K562 (cell line): ENCODE measurements at regions not wholly inside any gene's neighbourhood (a gene's known extent, or its start where the extent isn't known, plus 50 kb on each side); places are given as distances from the start of the nearest gene placed in this dataset.

ENCODE experiments used
- ATAC-seq: fragments of 200-7000 bp; cut with Tn5 transposase; 3 replicates; pipeline ENCODE4 v1.9.1; 2020; ENCODE audit warnings: moderate library complexity
- BruUV-seq: library from RNA; stranded (reverse); fragments of 400-500 nt; replicated peaks from 2 replicates; lab custom pipeline; 2021; lab: Mats Ljungman, UMichigan
- CTCF ChIA-PET: fragments of 300-600 bp; formaldehyde crosslinking; extraction: SDS; loops from one replicate; lab custom pipeline; 2021; ENCODE audit warnings: low intra/inter-chr PET ratio; lab: Yijun Ruan, JAX
- POLR2A ChIA-PET: fragments of 300-600, 350-650 bp; sonication (Branson Sonifier 250); formaldehyde crosslinking; extraction: SDS; loops from one replicate; lab custom pipeline; 2021; ENCODE audit warnings: antibody characterized with exemption, inconsistent platforms; lab: Yijun Ruan, JAX
- DNase-seq, 4 experiments: peaks; one replicate each; pipeline versions ENCODE4 v3.0.0 to v3.0.0-alpha.2; 2011 to 2018; ENCODE audit warnings: low spot score in 3 of 4, mixed read lengths in 3 of 4; ENCODE audit errors: extremely low read depth in 1 of 4
- FAIRE-seq: peaks from 2 replicates; lab custom pipeline; 2011; peaks lifted over from hg19 to GRCh38; lab: Jason Lieb, UNC
- H2AFZ ChIP-seq: 2 replicates; pipeline ENCODE4 v1.6.0; 2011; ENCODE audit warnings: low read depth, low read length, control low read depth, inconsistent platforms
- H3K27ac ChIP-seq: fragments of 200-600 bp; 3 replicates; pipeline ENCODE4 v1.8.0; 2011; ENCODE audit warnings: low read depth, mild to moderate bottlenecking, control low read depth, inconsistent platforms, low read length, moderate library complexity, mixed read lengths; ENCODE audit errors: extremely low read depth
- H3K27me3 ChIP-seq, 2 experiments: fragments of 300-600 bp in 1 of 2; 2 replicates in 1 of 2; 3 replicates in 1 of 2; pipeline versions ENCODE4 v1.6.0 to v1.8.0; 2011; ENCODE audit warnings: inconsistent platforms in 2 of 2, low read length in 2 of 2, mild to moderate bottlenecking in 1 of 2, mixed read lengths in 1 of 2, moderate library complexity in 1 of 2; ENCODE audit not compliant: control insufficient read depth in 2 of 2, insufficient read depth in 2 of 2
- H3K36me3 ChIP-seq: fragments of 300-600 bp; 3 replicates; pipeline ENCODE4 v1.8.0; 2011; ENCODE audit warnings: mild to moderate bottlenecking, low read length, inconsistent platforms; ENCODE audit not compliant: control insufficient read depth, insufficient read depth
- H3K4me1 ChIP-seq, 2 experiments: fragments of 200-600 bp in 1 of 2; replicated peaks in 1 of 2; 2 replicates in 1 of 2; 3 replicates in 1 of 2; pipeline versions ENCODE4 v1.5.1 to v1.8.0; 2011; ENCODE audit warnings: inconsistent platforms in 2 of 2, low read length in 2 of 2, mild to moderate bottlenecking in 1 of 2, mixed read lengths in 1 of 2, moderate library complexity in 1 of 2; ENCODE audit not compliant: control insufficient read depth in 2 of 2, insufficient read depth in 2 of 2
- H3K4me2 ChIP-seq: 2 replicates; pipeline ENCODE4 v1.6.1; 2011; ENCODE audit warnings: low read length, control low read depth, inconsistent platforms, mixed read lengths; ENCODE audit not compliant: insufficient read depth
- H3K4me3 ChIP-seq: fragments of 200-600 bp; sonication (generic), shearing (Covaris generic); 2 replicates; pipeline ENCODE4 v1.5.1; 2016; ENCODE audit warnings: control low read depth, inconsistent platforms
- H3K79me2 ChIP-seq: fragments of 200-600 bp; 3 replicates; pipeline ENCODE4 v1.8.0; 2011; ENCODE audit warnings: low read length, inconsistent platforms; ENCODE audit not compliant: control insufficient read depth, insufficient read depth
- H3K9ac ChIP-seq, 2 experiments: 2 replicates each; pipeline versions ENCODE4 v1.6.0 to v1.6.1; 2011; ENCODE audit warnings: low read depth in 2 of 2, low read length in 2 of 2, control low read depth in 1 of 2, inconsistent platforms in 1 of 2, mild to moderate bottlenecking in 1 of 2, mixed read lengths in 1 of 2; ENCODE audit not compliant: insufficient read depth in 1 of 2
- H3K9me1 ChIP-seq: one replicate; pipeline ENCODE4 v1.6.0; 2011; ENCODE audit warnings: inconsistent platforms, mild to moderate bottlenecking, low read length, moderate library complexity; ENCODE audit not compliant: control insufficient read depth, insufficient read depth
- H3K9me3 ChIP-seq: replicated peaks from 2 replicates; pipeline ENCODE4 v1.5.1; 2011; ENCODE audit warnings: low read depth, low read length, inconsistent platforms; ENCODE audit not compliant: control insufficient read depth, insufficient read depth
- H4K20me1 ChIP-seq: replicated peaks from 2 replicates; pipeline ENCODE4 v1.6.1; 2011; ENCODE audit warnings: low read length, inconsistent platforms, mixed read lengths; ENCODE audit not compliant: control insufficient read depth, insufficient read depth
- EP300 ChIP-seq: IDR thresholded peaks from 2 replicates; pipeline ENCODE4 v1.6.1; 2012; ENCODE audit warnings: low read length, improper control_type of control experiment
- LARP7 ChIP-seq: fragments of 450-650 bp; IDR thresholded peaks from 2 replicates; pipeline ENCODE4 v1.6.1; 2016
- LEF1 ChIP-seq: fragments of 450-650 bp; IDR thresholded peaks from 2 replicates; pipeline ENCODE4 v1.6.1; 2016; ENCODE audit warnings: mild to moderate bottlenecking
- MCM3 ChIP-seq: fragments of 450-650 bp; IDR thresholded peaks from 2 replicates; pipeline ENCODE4 v1.6.1; 2016
- MTA1 ChIP-seq: fragments of 450-650 bp; IDR thresholded peaks from 2 replicates; pipeline ENCODE4 v1.6.1; 2017; ENCODE audit warnings: borderline replicate concordance
- NCOA2 ChIP-seq, 2 experiments: fragments of 450-650 bp; IDR thresholded peaks; 2 replicates each; pipeline ENCODE4 v1.6.1; 2018; ENCODE audit warnings: mild to moderate bottlenecking in 2 of 2, moderate library complexity in 1 of 2; ENCODE audit not compliant: partially characterized antibody in 2 of 2
- PML ChIP-seq: IDR thresholded peaks from 2 replicates; pipeline ENCODE4 v1.6.1; 2012; ENCODE audit warnings: low read length, inconsistent platforms
- PTTG1 ChIP-seq: fragments of 450-650 bp; IDR thresholded peaks from 2 replicates; pipeline ENCODE4 v1.6.1; 2016; ENCODE audit warnings: low read depth, mild to moderate bottlenecking, missing genetic modification characterization, missing compliant biosample characterization
- RBM15 ChIP-seq: fragments of 200-400 bp; formaldehyde crosslinking; IDR thresholded peaks from 2 replicates; pipeline ENCODE4 v1.6.1; 2018; ENCODE audit warnings: mild to moderate bottlenecking, low read length, moderate library complexity; ENCODE audit not compliant: insufficient read depth
- RCOR1 ChIP-seq, 2 experiments: IDR thresholded peaks; 2 replicates each; pipeline ENCODE4 v1.6.1; 2012; ENCODE audit warnings: low read depth in 2 of 2, low read length in 2 of 2, borderline replicate concordance in 1 of 2, improper control_type of control experiment in 1 of 2
- RFX7 ChIP-seq: fragments of 250-450 bp; sonication (Bioruptor Pico); IDR thresholded peaks from 2 replicates; pipeline ENCODE4 v1.5.1; 2021; ENCODE audit warnings: mild to moderate bottlenecking
- SMARCA5 ChIP-seq: fragments of 450-650 bp; IDR thresholded peaks from 2 replicates; pipeline ENCODE4 v1.6.1; 2016
- TOE1 ChIP-seq, 2 experiments: fragments of 450-650 bp in 1 of 2; sonication (generic) in 1 of 2; formaldehyde crosslinking in 1 of 2; IDR thresholded peaks; 2 replicates each; pipeline versions ENCODE4 v1.7.1 to v1.8.0; 2016 to 2022; ENCODE audit warnings: borderline replicate concordance in 2 of 2, mild to moderate bottlenecking in 2 of 2, antibody characterized with exemption in 1 of 2, inconsistent platforms in 1 of 2, low read depth in 1 of 2, missing genetic modification reagents in 1 of 2, moderate library complexity in 1 of 2
- ZBED1 ChIP-seq: IDR thresholded peaks from 2 replicates; pipeline ENCODE4 v1.6.1; 2014
- ZNF707 ChIP-seq: fragments of 250-450 bp; sonication (Bioruptor Pico); conservative IDR thresholded peaks from 2 replicates; pipeline ENCODE4 v1.8.0; 2022; ENCODE audit warnings: inconsistent platforms, mild to moderate bottlenecking, moderate library complexity
- WGBS: fragments of 100-300 bp; shearing (Covaris generic); methylation state at CpG from one replicate; pipeline ENCODE4 v1.1.6; 2016; ENCODE audit warnings: low coverage, mixed read lengths; ENCODE audit not compliant: insufficient coverage; ENCODE audit errors: missing lambda C conversion rate; 5-methylcytosine and 5-hydroxymethylcytosine counted together
- in situ Hi-C: fragments of 300-500 bp; cut with MboI; formaldehyde crosslinking; loops from 4 replicates; pipeline ENCODE4 v1.15.0; 2018; ENCODE audit warnings: inconsistent platforms, mixed read lengths
- intact Hi-C: fragments of 100-400 bp; cut with micrococcal nuclease; formaldehyde crosslinking; loops from 2 replicates; pipeline ENCODE4 v1.14.2; 2022
- TF ChIP-seq, protein P1 (sequence below): fragments of 250-450 bp; sonication (Bioruptor Pico); IDR thresholded peaks from 2 replicates; pipeline ENCODE4 v1.4.0; 2020; ENCODE audit warnings: mild to moderate bottlenecking, moderate library complexity
- TF ChIP-seq, protein P2 (sequence below), 2 experiments: IDR thresholded peaks; 2 replicates each; pipeline ENCODE4 v1.6.1; 2012; ENCODE audit warnings: improper control_type of control experiment in 2 of 2, low read depth in 2 of 2, low read length in 2 of 2, borderline replicate concordance in 1 of 2
- TF ChIP-seq, protein P3 (sequence below): sonication (generic); formaldehyde crosslinking; IDR thresholded peaks from 2 replicates; pipeline ENCODE4 v1.8.1; 2022; ENCODE audit warnings: missing genetic modification reagents
- TF ChIP-seq, protein P4 (sequence below): fragments of 450-650 bp; IDR thresholded peaks from 2 replicates; pipeline ENCODE4 v1.6.1; 2016; ENCODE audit warnings: antibody characterized with exemption

DNA sequence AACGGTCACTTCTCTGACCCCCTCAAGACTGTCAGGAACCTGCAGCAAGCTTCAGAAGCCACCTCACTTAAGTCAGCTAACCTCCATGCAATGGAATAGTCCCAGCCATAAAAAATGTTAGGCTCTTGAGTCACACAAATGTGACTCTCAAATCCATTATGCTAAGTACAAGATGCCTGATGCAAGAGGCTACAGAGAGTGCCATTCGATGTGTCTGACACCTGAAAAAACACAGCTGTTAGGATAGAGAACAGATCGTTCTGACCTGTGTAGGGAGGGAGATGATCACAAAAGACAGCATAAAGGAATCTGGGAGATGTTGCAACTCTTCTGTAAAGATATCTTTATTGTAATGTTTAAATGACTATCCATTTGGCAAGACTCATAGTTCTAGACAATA, 712.4 kb downstream of the TBC1D22A start:
- no peak for DNase-seq

More for the DNA sequence above, 712.4 kb downstream of the TBC1D22A start:
- Histone ChIP-seq H3K9me3 (no peaks in the 10 kb centered on the region), H3K4me2 (no peak overlapping the region), H3K4me1 (no peaks in the 10 kb centered on the region), H3K4me3 (no peak overlapping the region), H4K20me1 (no peaks in the 10 kb centered on the region), H3K79me2 (no peaks in the 10 kb centered on the region), H3K36me3 (no peaks in the 10 kb centered on the region), H2AFZ (no peak overlapping the region), H3K27me3 (no peaks in the 10 kb centered on the region), H3K27ac (no peak overlapping the region), H3K9ac (no peak overlapping the region), H3K9me1 (no peaks in the 10 kb centered on the region)
- CTCF ChIA-PET, result no interaction called here
- no TSS peak for BruUV-seq
- in situ Hi-C loops, result no loop called here
- intact Hi-C loops, result no loop called here
- FAIRE-seq (no peak), ATAC-seq (no peak)
- 0% methylated on average over 3 of the region's 3 CpGs for WGBS
- POLR2A ChIA-PET, result interaction anchor here (0.7 to 1.2 kb wide), 2 partner anchors 22 to 397 kb away, joined by 3 read pairs; no protein-coding TSS in a partner anchor
- TF ChIP-seq ZBED1, result no peak
- TF ChIP-seq, protein P1, sequence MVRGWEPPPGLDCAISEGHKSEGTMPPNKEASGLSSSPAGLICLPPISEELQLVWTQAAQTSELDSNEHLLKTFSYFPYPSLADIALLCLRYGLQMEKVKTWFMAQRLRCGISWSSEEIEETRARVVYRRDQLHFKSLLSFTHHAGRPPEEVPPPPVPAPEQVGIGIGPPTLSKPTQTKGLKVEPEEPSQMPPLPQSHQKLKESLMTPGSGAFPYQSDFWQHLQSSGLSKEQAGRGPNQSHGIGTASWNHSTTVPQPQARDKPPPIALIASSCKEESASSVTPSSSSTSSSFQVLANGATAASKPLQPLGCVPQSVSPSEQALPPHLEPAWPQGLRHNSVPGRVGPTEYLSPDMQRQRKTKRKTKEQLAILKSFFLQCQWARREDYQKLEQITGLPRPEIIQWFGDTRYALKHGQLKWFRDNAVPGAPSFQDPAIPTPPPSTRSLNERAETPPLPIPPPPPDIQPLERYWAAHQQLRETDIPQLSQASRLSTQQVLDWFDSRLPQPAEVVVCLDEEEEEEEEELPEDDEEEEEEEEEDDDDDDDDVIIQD (CRISPR knock-in tag), result no peak
- no peak for TF ChIP-seq TOE1 (IDR thresholded peaks at IDR 0.05; ENCODE audit: borderline replicate concordance)
- no peak for TF ChIP-seq TOE1 (CRISPR knock-in tag; IDR thresholded peaks at IDR 0.05; ENCODE audit: borderline replicate concordance, low read depth)
- no peak for TF ChIP-seq LEF1
- no peak for TF ChIP-seq SMARCA5
- TF ChIP-seq EP300, result no peak
- no peak for TF ChIP-seq PTTG1 (tag)
- TF ChIP-seq MTA1, result no peak
- TF ChIP-seq, protein P2, sequence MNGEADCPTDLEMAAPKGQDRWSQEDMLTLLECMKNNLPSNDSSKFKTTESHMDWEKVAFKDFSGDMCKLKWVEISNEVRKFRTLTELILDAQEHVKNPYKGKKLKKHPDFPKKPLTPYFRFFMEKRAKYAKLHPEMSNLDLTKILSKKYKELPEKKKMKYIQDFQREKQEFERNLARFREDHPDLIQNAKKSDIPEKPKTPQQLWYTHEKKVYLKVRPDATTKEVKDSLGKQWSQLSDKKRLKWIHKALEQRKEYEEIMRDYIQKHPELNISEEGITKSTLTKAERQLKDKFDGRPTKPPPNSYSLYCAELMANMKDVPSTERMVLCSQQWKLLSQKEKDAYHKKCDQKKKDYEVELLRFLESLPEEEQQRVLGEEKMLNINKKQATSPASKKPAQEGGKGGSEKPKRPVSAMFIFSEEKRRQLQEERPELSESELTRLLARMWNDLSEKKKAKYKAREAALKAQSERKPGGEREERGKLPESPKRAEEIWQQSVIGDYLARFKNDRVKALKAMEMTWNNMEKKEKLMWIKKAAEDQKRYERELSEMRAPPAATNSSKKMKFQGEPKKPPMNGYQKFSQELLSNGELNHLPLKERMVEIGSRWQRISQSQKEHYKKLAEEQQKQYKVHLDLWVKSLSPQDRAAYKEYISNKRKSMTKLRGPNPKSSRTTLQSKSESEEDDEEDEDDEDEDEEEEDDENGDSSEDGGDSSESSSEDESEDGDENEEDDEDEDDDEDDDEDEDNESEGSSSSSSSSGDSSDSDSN (IDR thresholded peaks at IDR 0.05; ENCODE audit: borderline replicate concordance in 1 of 2, low read depth in 2 of 2, low read length in 2 of 2), result no peak
- no peak for TF ChIP-seq RBM15
- TF ChIP-seq, protein P3, sequence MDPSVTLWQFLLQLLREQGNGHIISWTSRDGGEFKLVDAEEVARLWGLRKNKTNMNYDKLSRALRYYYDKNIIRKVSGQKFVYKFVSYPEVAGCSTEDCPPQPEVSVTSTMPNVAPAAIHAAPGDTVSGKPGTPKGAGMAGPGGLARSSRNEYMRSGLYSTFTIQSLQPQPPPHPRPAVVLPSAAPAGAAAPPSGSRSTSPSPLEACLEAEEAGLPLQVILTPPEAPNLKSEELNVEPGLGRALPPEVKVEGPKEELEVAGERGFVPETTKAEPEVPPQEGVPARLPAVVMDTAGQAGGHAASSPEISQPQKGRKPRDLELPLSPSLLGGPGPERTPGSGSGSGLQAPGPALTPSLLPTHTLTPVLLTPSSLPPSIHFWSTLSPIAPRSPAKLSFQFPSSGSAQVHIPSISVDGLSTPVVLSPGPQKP (CRISPR knock-in tag), result no peak
- TF ChIP-seq LARP7, result no peak
- TF ChIP-seq PML, result no peak
- TF ChIP-seq NCOA2 (IDR thresholded peaks at IDR 0.05; ENCODE audit: partially characterized antibody in 2 of 2), result no peak
- TF ChIP-seq, protein P4, sequence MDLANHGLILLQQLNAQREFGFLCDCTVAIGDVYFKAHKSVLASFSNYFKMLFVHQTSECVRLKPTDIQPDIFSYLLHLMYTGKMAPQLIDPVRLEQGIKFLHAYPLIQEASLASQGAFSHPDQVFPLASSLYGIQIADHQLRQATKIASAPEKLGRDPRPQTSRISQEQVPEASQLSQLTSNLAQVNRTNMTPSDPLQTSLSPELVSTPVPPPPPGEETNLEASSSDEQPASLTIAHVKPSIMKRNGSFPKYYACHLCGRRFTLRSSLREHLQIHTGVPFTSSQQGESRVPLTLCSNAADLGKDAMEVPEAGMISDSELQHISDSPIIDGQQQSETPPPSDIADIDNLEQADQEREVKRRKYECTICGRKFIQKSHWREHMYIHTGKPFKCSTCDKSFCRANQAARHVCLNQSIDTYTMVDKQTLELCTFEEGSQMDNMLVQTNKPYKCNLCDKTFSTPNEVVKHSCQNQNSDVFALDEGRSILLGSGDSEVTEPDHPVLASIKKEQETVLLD, result no peak
- no peak for TF ChIP-seq ZNF707 (CRISPR knock-in tag)
- TF ChIP-seq MCM3, result no peak
- TF ChIP-seq RFX7 (CRISPR knock-in tag), result no peak
- TF ChIP-seq RCOR1 (IDR thresholded peaks at IDR 0.05; ENCODE audit: borderline replicate concordance in 1 of 2, low read depth in 2 of 2, low read length in 2 of 2), result no peak
